OCI-LY7 (cell line): ENCODE measurements at regions not wholly inside any gene's neighbourhood (a gene's known extent, or its start where the extent isn't known, plus 50 kb on each side); places are given as distances from the start of the nearest gene placed in this dataset.

Experiments used
- BruUV-seq: library from RNA; stranded (reverse); fragments of 400-500 nt; replicated peaks from 2 replicates; lab custom pipeline; 2021; lab: Mats Ljungman, UMichigan
- CTCF ChIA-PET: fragments of 300-600 bp; sonication (Branson Sonifier 250); formaldehyde crosslinking; loops from one replicate; lab custom pipeline; 2022; ENCODE audit warnings: antibody characterized with exemption; ENCODE audit not compliant: unreplicated experiment; lab: Charles Lee
- POLR2A ChIA-PET: fragments of 300-600 bp; sonication (Branson Sonifier 250); formaldehyde crosslinking; loops from one replicate; lab custom pipeline; 2022; ENCODE audit warnings: antibody characterized with exemption; lab: Charles Lee
- DNase-seq: peaks from one replicate; pipeline ENCODE4 v3.0.0-alpha.2; 2015; ENCODE audit warnings: low spot score
- H2AFZ ChIP-seq: fragments of 200-600 bp; sonication (generic), shearing (Covaris generic); 2 replicates; pipeline ENCODE4 v1.6.1; 2014; ENCODE audit warnings: mild to moderate bottlenecking, antibody characterized with exemption, low read length, moderate library complexity
- H3K27ac ChIP-seq: fragments of 200-600 bp; sonication (generic); 2 replicates; pipeline ENCODE4 v1.5.1; 2014; ENCODE audit warnings: mixed run types, low read depth, mild to moderate bottlenecking, moderate library complexity, low read length, inconsistent platforms; ENCODE audit not compliant: poor library complexity, severe bottlenecking
- H3K36me3 ChIP-seq: fragments of 200-600 bp; sonication (generic); 2 replicates; pipeline ENCODE4 v1.6.1; 2014; ENCODE audit warnings: mild to moderate bottlenecking, antibody characterized with exemption, low read length, moderate library complexity, mixed read lengths; ENCODE audit not compliant: insufficient read depth
- H3K4me1 ChIP-seq: fragments of 200-600 bp; sonication (generic); 2 replicates; pipeline ENCODE4 v1.5.1; 2014; ENCODE audit warnings: mild to moderate bottlenecking, low read length; ENCODE audit not compliant: insufficient read depth, poor library complexity, severe bottlenecking
- H3K4me2 ChIP-seq: fragments of 200-600 bp; sonication (generic); 2 replicates; pipeline ENCODE4 v1.6.1; 2014; ENCODE audit warnings: mild to moderate bottlenecking, low read length
- H3K4me3 ChIP-seq: fragments of 200-600 bp; sonication (generic); 2 replicates; pipeline ENCODE4 v1.5.1; 2014; ENCODE audit warnings: mild to moderate bottlenecking, low read depth, low read length; ENCODE audit not compliant: poor library complexity, severe bottlenecking
- H3K79me2 ChIP-seq: fragments of 200-600 bp; sonication (generic); 2 replicates; pipeline ENCODE4 v1.6.1; 2016; ENCODE audit warnings: low read depth, mild to moderate bottlenecking, low read length, moderate library complexity, mixed read lengths; ENCODE audit not compliant: insufficient read depth
- H3K9me2 ChIP-seq: fragments of 200-600 bp; sonication (generic); 2 replicates; pipeline ENCODE4 v1.6.1; 2016; ENCODE audit warnings: mild to moderate bottlenecking, low read length, mixed read lengths; ENCODE audit not compliant: insufficient read depth
- H3K9me3 ChIP-seq: fragments of 200-600 bp; sonication (generic); 2 replicates; pipeline ENCODE4 v1.6.1; 2014; ENCODE audit warnings: mild to moderate bottlenecking, mixed run types, low read length, mixed read lengths
- H4K20me1 ChIP-seq: fragments of 200-600 bp; sonication (generic); 2 replicates; pipeline ENCODE4 v1.6.1; 2014; ENCODE audit warnings: mild to moderate bottlenecking, antibody characterized with exemption, low read length, moderate library complexity, mixed read lengths; ENCODE audit not compliant: insufficient read depth
- CTCF ChIP-seq: fragments of 200-600 bp; sonication (generic); conservative IDR thresholded peaks from 2 replicates; pipeline ENCODE4 v1.5.1; 2014; ENCODE audit warnings: mild to moderate bottlenecking, antibody characterized with exemption, low read length, moderate library complexity, mixed read lengths
- EZH2phosphoT487 ChIP-seq: fragments of 200-600 bp; sonication (generic); IDR thresholded peaks from 2 replicates; pipeline ENCODE4 v1.6.1; 2018; ENCODE audit warnings: low read depth, borderline replicate concordance, mild to moderate bottlenecking, mixed run types, antibody characterized with exemption, low read length, moderate library complexity, mixed read lengths
- intact Hi-C: fragments of 100-400 bp; cut with micrococcal nuclease; formaldehyde crosslinking; loops from one replicate; pipeline ENCODE4 v1.10.0; 2022; ENCODE audit not compliant: unreplicated experiment

GRCh38 chr5:98128846-98129245, 644.6 kb upstream of the RGMB start:
- Histone ChIP-seq H3K4me1 (no peaks in the 10 kb centered on the region), H3K9me2 (no peaks in the 10 kb centered on the region), H3K36me3 (no peaks in the 10 kb centered on the region), H2AFZ (no peak overlapping the region), H3K9me3 (no peaks in the 10 kb centered on the region), H3K79me2 (no peaks in the 10 kb centered on the region), H4K20me1 (no peaks in the 10 kb centered on the region), H3K27ac (no peak overlapping the region), H3K4me2 (no peak overlapping the region), H3K4me3 (no peak overlapping the region)
- ChIA-PET CTCF (no interaction called here), POLR2A (interaction anchor here (0.6 to 1.2 kb wide), 2 partner anchors 9 to 483 kb away, joined by 3 to 4 read pairs; no protein-coding TSS in a partner anchor)
- no peak for DNase-seq
- BruUV-seq: no TSS peak
- TF ChIP-seq CTCF (no peak), EZH2phosphoT487 (no peak)
- intact Hi-C loops: no loop called here

GRCh38 chr5:98130261-98131035, 643.0 kb upstream of the RGMB start:
- no peak for TF ChIP-seq CTCF
- TF ChIP-seq EZH2phosphoT487: no peak
- intact Hi-C loops: no loop called here
- POLR2A ChIA-PET: interaction anchor here (0.6 kb wide), 3 partner anchors 51 to 906 kb away, joined by 3 read pairs; no protein-coding TSS in a partner anchor
- H3K36me3 ChIP-seq: no peaks in the 10 kb centered on the region
- H3K4me1 ChIP-seq: no peaks in the 10 kb centered on the region
- H3K9me2 ChIP-seq: no peaks in the 10 kb centered on the region
- CTCF ChIA-PET: no interaction called here
- no peak overlapping the region for H3K27ac ChIP-seq
- DNase-seq: no peak
- BruUV-seq: no TSS peak
- no peaks in the 10 kb centered on the region for H4K20me1 ChIP-seq
- no peak overlapping the region for H3K4me3 ChIP-seq
- no peaks in the 10 kb centered on the region for H3K9me3 ChIP-seq
- H2AFZ ChIP-seq: no peak overlapping the region
- no peaks in the 10 kb centered on the region for H3K79me2 ChIP-seq
- H3K4me2 ChIP-seq: no peak overlapping the region

- POLR2A ChIA-PET: no interaction called here
Measured at GRCh38 chr5:98144116-98144515, 629.3 kb upstream of the RGMB start.

More at GRCh38 chr5:98144116-98144515, 629.3 kb upstream of the RGMB start:
- Histone ChIP-seq H3K4me2 (no peak overlapping the region), H3K4me1 (no peaks in the 10 kb centered on the region), H3K4me3 (no peak overlapping the region), H4K20me1 (no peaks in the 10 kb centered on the region), H3K9me2 (no peaks in the 10 kb centered on the region), H3K9me3 (no peaks in the 10 kb centered on the region), H3K27ac (no peak overlapping the region), H3K79me2 (no peaks in the 10 kb centered on the region), H2AFZ (no peak overlapping the region), H3K36me3 (no peaks in the 10 kb centered on the region)
- BruUV-seq: no TSS peak
- intact Hi-C loops: no loop called here
- no peak for TF ChIP-seq CTCF
- no peak for TF ChIP-seq EZH2phosphoT487
- no peak for DNase-seq
- CTCF ChIA-PET: no interaction called here
